ENCODE measurements at regions not wholly inside any gene's neighbourhood (a gene's known extent, or its start where the extent isn't known, plus 50 kb on each side); places are given as distances from the start of the nearest gene placed in this dataset.
"Not testable (repeated sequence)": the region's sequence is repeated elsewhere in the genome, so short reads cannot be mapped to it uniquely, and the experiment has no call there.

GRCh38 chr5:28391277-28391676 lies 1352.9 kb upstream of the CDH9 start:
- Histone ChIP-seq H3K27me3 (ENCODE audit: low read depth, low read length) (no peaks in the 10 kb centered on the region), H3K27ac (ENCODE audit: low read length) (no peak overlapping the region), H3K36me3 (ENCODE audit: control insufficient read depth in 1 of 2, insufficient read depth in 2 of 2, low read length in 2 of 2) (no peaks in the 10 kb centered on the region), H3K4me3 (ENCODE audit: low read depth in 1 of 2, low read length in 2 of 2) (no peak overlapping the region), H3K9me3 (ENCODE audit: control insufficient read depth in 1 of 2, low read length in 2 of 2) (no peaks in the 10 kb centered on the region), H3K4me1 (ENCODE audit: control insufficient read depth in 1 of 2, insufficient read depth in 2 of 2, low read length in 2 of 2) (no peaks in the 10 kb centered on the region)

DNA sequence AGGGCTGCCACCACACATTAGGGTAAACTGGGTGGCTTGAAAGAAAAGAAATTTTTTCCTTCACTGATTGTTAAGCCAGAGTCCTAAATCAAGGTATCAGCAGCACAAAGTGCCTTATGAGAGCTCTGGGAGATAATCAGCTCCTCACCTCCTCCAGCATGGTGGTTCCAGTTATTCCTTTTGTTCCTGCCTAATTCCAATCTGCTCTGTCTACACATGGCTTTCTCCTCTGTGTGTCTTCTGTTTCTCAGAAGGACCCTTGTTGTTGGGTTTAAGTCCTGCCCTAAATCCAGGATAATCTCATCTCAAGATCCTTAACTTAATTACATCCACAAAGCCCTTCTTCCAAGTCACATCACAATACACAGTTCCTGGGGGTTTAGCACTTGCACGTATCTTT lies 1352.0 kb upstream of the CDH9 start:
- H3K27ac ChIP-seq (ENCODE audit: low read length) = no peak overlapping the region
- no peaks in the 10 kb centered on the region for H3K27me3 ChIP-seq (ENCODE audit: low read depth, low read length)
- no peaks in the 10 kb centered on the region for H3K4me1 ChIP-seq (ENCODE audit: control insufficient read depth in 1 of 2, insufficient read depth in 2 of 2, low read length in 2 of 2)
- no peaks in the 10 kb centered on the region for H3K9me3 ChIP-seq (ENCODE audit: control insufficient read depth in 1 of 2, low read length in 2 of 2)
- H3K4me3 ChIP-seq (ENCODE audit: low read depth in 1 of 2, low read length in 2 of 2) = no peak overlapping the region
- H3K36me3 ChIP-seq (ENCODE audit: control insufficient read depth in 1 of 2, insufficient read depth in 2 of 2, low read length in 2 of 2) = no peaks in the 10 kb centered on the region

DNA sequence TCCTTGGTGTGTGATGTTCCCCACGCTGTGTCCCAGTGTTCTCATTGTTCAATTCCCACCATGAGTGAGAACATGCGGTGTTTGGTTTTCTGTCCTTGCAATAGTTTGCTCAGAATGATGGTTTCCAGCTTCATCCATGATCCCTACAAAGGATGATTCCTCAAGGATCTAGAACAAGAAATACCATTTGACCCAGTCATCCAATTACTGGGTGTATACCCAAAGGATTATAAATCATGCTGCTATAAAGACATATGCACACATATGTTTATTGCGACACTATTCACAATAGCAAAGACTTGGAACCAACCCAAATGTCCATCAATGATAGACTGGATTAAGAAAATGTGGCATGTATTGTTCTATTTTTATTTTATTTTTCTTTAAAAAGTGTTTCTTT lies 1351.3 kb upstream of the CDH9 start:
- not testable (repeated sequence) for H3K9me3 ChIP-seq (ENCODE audit: control insufficient read depth in 1 of 2, low read length in 2 of 2); H3K36me3 ChIP-seq (ENCODE audit: control insufficient read depth in 1 of 2, insufficient read depth in 2 of 2, low read length in 2 of 2); H3K4me1 ChIP-seq (ENCODE audit: control insufficient read depth in 1 of 2, insufficient read depth in 2 of 2, low read length in 2 of 2); H3K27ac ChIP-seq (ENCODE audit: low read length); H3K27me3 ChIP-seq (ENCODE audit: low read depth, low read length); H3K4me3 ChIP-seq (ENCODE audit: low read depth in 1 of 2, low read length in 2 of 2)

GRCh38 chr5:28388428-28388827 lies 1350.0 kb upstream of the CDH9 start:
- H3K9me3 ChIP-seq (ENCODE audit: control insufficient read depth in 1 of 2, low read length in 2 of 2) = no peaks in the 10 kb centered on the region
- H3K4me3 ChIP-seq (ENCODE audit: low read depth in 1 of 2, low read length in 2 of 2) = no peak overlapping the region
- no peak overlapping the region for H3K27ac ChIP-seq (ENCODE audit: low read length)
- H3K4me1 ChIP-seq (ENCODE audit: control insufficient read depth in 1 of 2, insufficient read depth in 2 of 2, low read length in 2 of 2) = no peaks in the 10 kb centered on the region
- no peaks in the 10 kb centered on the region for H3K27me3 ChIP-seq (ENCODE audit: low read depth, low read length)
- H3K36me3 ChIP-seq (ENCODE audit: control insufficient read depth in 1 of 2, insufficient read depth in 2 of 2, low read length in 2 of 2) = no peaks in the 10 kb centered on the region

GRCh38 chr5:28386712-28387111 lies 1348.3 kb upstream of the CDH9 start:
- no peaks in the 10 kb centered on the region for H3K36me3 ChIP-seq (ENCODE audit: control insufficient read depth in 1 of 2, insufficient read depth in 2 of 2, low read length in 2 of 2)
- no peak overlapping the region for H3K27ac ChIP-seq (ENCODE audit: low read length)
- H3K27me3 ChIP-seq (ENCODE audit: low read depth, low read length) = no peaks in the 10 kb centered on the region
- no peaks in the 10 kb centered on the region for H3K4me1 ChIP-seq (ENCODE audit: control insufficient read depth in 1 of 2, insufficient read depth in 2 of 2, low read length in 2 of 2)
- no peak overlapping the region for H3K4me3 ChIP-seq (ENCODE audit: low read depth in 1 of 2, low read length in 2 of 2)
- no peaks in the 10 kb centered on the region for H3K9me3 ChIP-seq (ENCODE audit: control insufficient read depth in 1 of 2, low read length in 2 of 2)

- no peak overlapping the region for H3K4me3 ChIP-seq (ENCODE audit: low read depth in 1 of 2, low read length in 2 of 2)
- no peaks in the 10 kb centered on the region for H3K9me3 ChIP-seq (ENCODE audit: control insufficient read depth in 1 of 2, low read length in 2 of 2)
- no peak overlapping the region for H3K27ac ChIP-seq (ENCODE audit: low read length)
- no peaks in the 10 kb centered on the region for H3K4me1 ChIP-seq (ENCODE audit: control insufficient read depth in 1 of 2, insufficient read depth in 2 of 2, low read length in 2 of 2)
- H3K36me3 ChIP-seq (ENCODE audit: control insufficient read depth in 1 of 2, insufficient read depth in 2 of 2, low read length in 2 of 2) = no peaks in the 10 kb centered on the region
- no peaks in the 10 kb centered on the region for H3K27me3 ChIP-seq (ENCODE audit: low read depth, low read length)
These were observed 1341.8 kb upstream of the CDH9 start for GRCh38 chr5:28380167-28380566.

- Histone ChIP-seq H3K36me3 (ENCODE audit: control insufficient read depth in 1 of 2, insufficient read depth in 2 of 2, low read length in 2 of 2) (no peaks in the 10 kb centered on the region), H3K4me1 (ENCODE audit: control insufficient read depth in 1 of 2, insufficient read depth in 2 of 2, low read length in 2 of 2) (no peaks in the 10 kb centered on the region), H3K9me3 (ENCODE audit: control insufficient read depth in 1 of 2, low read length in 2 of 2) (peaks cover 0 to 4% of the 10 kb centered on the region in 2 donors), H3K4me3 (ENCODE audit: low read depth in 1 of 2, low read length in 2 of 2) (no peak overlapping the region), H3K27me3 (ENCODE audit: low read depth, low read length) (no peaks in the 10 kb centered on the region), H3K27ac (ENCODE audit: low read length) (no peak overlapping the region)
These were observed 1336.1 kb upstream of the CDH9 start for GRCh38 chr5:28374492-28374967.

DNA sequence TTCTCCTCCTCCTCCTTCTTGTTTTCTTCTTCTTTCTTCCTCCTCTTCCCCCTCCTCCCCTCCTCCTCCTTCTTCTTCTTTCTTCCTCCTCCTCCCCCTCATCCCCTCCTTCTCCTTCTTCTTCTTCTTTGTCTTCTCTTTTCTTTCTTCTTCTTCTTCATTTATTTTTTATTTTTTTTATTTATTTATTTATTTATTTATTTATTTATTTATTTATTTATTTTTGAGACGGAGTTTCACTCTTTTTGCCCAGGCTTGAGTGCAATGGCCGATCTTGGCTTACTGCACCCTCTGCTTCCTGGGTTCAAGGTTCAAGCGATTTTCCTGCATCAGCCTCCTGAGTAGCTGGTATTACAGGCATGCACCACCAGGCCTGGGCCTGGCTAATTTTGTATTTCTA lies 1332.5 kb upstream of the CDH9 start:
- Histone ChIP-seq H3K36me3 (ENCODE audit: control insufficient read depth in 1 of 2, insufficient read depth in 2 of 2, low read length in 2 of 2) (no peaks in the 10 kb centered on the region), H3K27ac (ENCODE audit: low read length) (no peak overlapping the region), H3K27me3 (ENCODE audit: low read depth, low read length) (no peaks in the 10 kb centered on the region), H3K4me1 (ENCODE audit: control insufficient read depth in 1 of 2, insufficient read depth in 2 of 2, low read length in 2 of 2) (no peaks in the 10 kb centered on the region), H3K9me3 (ENCODE audit: control insufficient read depth in 1 of 2, low read length in 2 of 2) (peaks cover 0 to 4% of the 10 kb centered on the region in 2 donors), H3K4me3 (ENCODE audit: low read depth in 1 of 2, low read length in 2 of 2) (no peak overlapping the region)

- Histone ChIP-seq H3K27me3 (ENCODE audit: low read depth, low read length) (no peaks in the 10 kb centered on the region), H3K9me3 (ENCODE audit: control insufficient read depth in 1 of 2, low read length in 2 of 2) (peaks cover 0 to 1% of the 10 kb centered on the region in 2 donors), H3K27ac (ENCODE audit: low read length) (no peak overlapping the region), H3K4me3 (ENCODE audit: low read depth in 1 of 2, low read length in 2 of 2) (no peak overlapping the region), H3K36me3 (ENCODE audit: control insufficient read depth in 1 of 2, insufficient read depth in 2 of 2, low read length in 2 of 2) (no peaks in the 10 kb centered on the region), H3K4me1 (ENCODE audit: control insufficient read depth in 1 of 2, insufficient read depth in 2 of 2, low read length in 2 of 2) (no peaks in the 10 kb centered on the region)
These were observed 1331.0 kb upstream of the CDH9 start for GRCh38 chr5:28369418-28369817.

GRCh38 chr5:28355831-28356230 lies 1317.4 kb upstream of the CDH9 start:
- Histone ChIP-seq H3K36me3 (ENCODE audit: control insufficient read depth in 1 of 2, insufficient read depth in 2 of 2, low read length in 2 of 2) (no peaks in the 10 kb centered on the region), H3K27me3 (ENCODE audit: low read depth, low read length) (no peaks in the 10 kb centered on the region), H3K27ac (ENCODE audit: low read length) (no peak overlapping the region), H3K9me3 (ENCODE audit: control insufficient read depth in 1 of 2, low read length in 2 of 2) (peaks cover 4 to 6% of the 10 kb centered on the region in 2 donors), H3K4me1 (ENCODE audit: control insufficient read depth in 1 of 2, insufficient read depth in 2 of 2, low read length in 2 of 2) (no peaks in the 10 kb centered on the region), H3K4me3 (ENCODE audit: low read depth in 1 of 2, low read length in 2 of 2) (no peak overlapping the region)

- peaks cover 3 to 8% of the 10 kb centered on the region in 2 donors for H3K9me3 ChIP-seq (ENCODE audit: control insufficient read depth in 1 of 2, low read length in 2 of 2)
- no peaks in the 10 kb centered on the region for H3K36me3 ChIP-seq (ENCODE audit: control insufficient read depth in 1 of 2, insufficient read depth in 2 of 2, low read length in 2 of 2)
- no peaks in the 10 kb centered on the region for H3K4me1 ChIP-seq (ENCODE audit: control insufficient read depth in 1 of 2, insufficient read depth in 2 of 2, low read length in 2 of 2)
- no peaks in the 10 kb centered on the region for H3K27me3 ChIP-seq (ENCODE audit: low read depth, low read length)
- H3K4me3 ChIP-seq (ENCODE audit: low read depth in 1 of 2, low read length in 2 of 2) = no peak overlapping the region
- no peak overlapping the region for H3K27ac ChIP-seq (ENCODE audit: low read length)
These were observed 1308.3 kb upstream of the CDH9 start for GRCh38 chr5:28346696-28347095.

DNA sequence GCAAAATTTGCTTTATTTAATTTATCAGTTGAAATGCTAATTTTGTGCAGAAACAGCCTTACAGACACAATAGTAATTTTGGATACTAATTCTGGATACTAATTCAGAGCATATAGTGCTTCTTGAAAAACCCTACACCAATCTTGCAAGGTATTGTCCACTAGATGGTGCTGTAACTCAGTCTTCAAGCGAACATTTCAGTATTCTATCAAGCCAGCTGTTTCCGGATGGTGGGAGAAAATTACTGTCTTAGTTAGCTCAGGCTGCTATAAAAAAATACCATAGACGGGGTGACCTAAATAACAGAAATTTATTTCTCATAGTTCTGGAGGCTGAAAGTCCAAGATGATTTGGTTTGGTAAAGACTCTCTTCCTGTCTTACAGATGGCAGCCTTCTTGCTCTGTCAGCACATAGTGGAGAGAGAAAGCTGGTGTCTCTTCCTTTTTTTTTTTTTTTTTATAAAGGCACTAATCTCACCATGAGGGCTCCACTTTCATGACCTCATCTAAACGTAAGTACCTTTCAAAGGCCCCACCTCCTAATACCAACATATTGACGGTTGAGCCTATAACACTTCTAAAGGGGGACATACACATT lies 1306.5 kb upstream of the CDH9 start:
- H3K27ac ChIP-seq (ENCODE audit: low read length) = no peak overlapping the region
- no peak overlapping the region for H3K4me3 ChIP-seq (ENCODE audit: low read depth in 1 of 2, low read length in 2 of 2)
- H3K9me3 ChIP-seq (ENCODE audit: control insufficient read depth in 1 of 2, low read length in 2 of 2) = peaks cover 0 to under 1% of the 10 kb centered on the region in 2 donors
- no peaks in the 10 kb centered on the region for H3K36me3 ChIP-seq (ENCODE audit: control insufficient read depth in 1 of 2, insufficient read depth in 2 of 2, low read length in 2 of 2)
- no peaks in the 10 kb centered on the region for H3K27me3 ChIP-seq (ENCODE audit: low read depth, low read length)
- H3K4me1 ChIP-seq (ENCODE audit: control insufficient read depth in 1 of 2, insufficient read depth in 2 of 2, low read length in 2 of 2) = no peaks in the 10 kb centered on the region

Data from muscle layer of duodenum (tissue), 2 donors.